Muscle of arm (tissue), 1 donor: ENCODE measurements at regions not wholly inside any gene's neighbourhood (a gene's known extent, or its start where the extent isn't known, plus 50 kb on each side); places are given as distances from the start of the nearest gene placed in this dataset.

Experiments used
- DNase-seq: peaks from one replicate; pipeline ENCODE4 v3.0.0-alpha.2; 2013

DNA sequence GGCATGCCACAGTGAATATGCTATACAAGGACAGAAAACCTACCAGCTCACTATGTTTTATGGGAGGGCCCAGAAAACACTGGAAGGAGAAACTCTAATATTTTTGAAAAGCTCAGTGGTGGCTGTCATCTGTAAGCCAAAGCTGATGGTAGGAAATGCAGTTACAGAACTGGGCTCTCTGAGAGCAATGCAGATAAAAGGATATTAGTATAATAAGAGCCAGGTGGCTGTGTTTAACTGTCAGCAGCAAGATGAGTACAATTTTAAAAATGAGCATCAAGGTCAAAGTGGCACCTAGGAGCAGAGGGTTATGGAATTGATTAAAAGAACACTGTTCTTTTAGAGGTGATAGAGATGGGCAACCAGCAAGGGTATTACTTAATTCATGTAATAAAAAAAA is 345.0 kb downstream of the NDFIP2 start:
- DNase-seq: no peak

DNA sequence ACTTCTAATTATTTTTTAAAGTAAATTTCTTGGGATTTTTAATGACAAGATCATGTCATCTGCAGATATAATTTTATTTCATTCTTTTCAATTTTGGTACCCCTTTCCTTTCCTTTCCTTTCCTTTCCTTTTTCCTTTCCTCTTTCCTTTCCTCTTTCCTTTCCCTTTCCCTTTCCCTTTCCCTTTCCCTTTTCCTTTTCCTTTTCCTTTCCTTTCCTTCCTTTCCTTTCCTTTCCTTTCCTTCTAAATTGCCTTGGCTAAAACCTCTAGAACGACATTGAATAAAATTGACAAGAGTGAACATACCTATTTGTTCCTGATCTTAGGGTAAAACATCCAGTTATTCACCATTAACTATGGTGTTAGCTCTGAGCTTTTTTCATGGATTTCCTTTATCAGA is 334.1 kb downstream of the NDFIP2 start:
- no peak for DNase-seq

GRCh38 chr13:79812070-79812850 is 331.3 kb downstream of the NDFIP2 start:
- no peak for DNase-seq

GRCh38 chr13:79811170-79811569 is 330.2 kb downstream of the NDFIP2 start:
- DNase-seq: no peak

- no peak for DNase-seq
Observed at GRCh38 chr13:79810669-79811068, 329.7 kb downstream of the NDFIP2 start.

DNA sequence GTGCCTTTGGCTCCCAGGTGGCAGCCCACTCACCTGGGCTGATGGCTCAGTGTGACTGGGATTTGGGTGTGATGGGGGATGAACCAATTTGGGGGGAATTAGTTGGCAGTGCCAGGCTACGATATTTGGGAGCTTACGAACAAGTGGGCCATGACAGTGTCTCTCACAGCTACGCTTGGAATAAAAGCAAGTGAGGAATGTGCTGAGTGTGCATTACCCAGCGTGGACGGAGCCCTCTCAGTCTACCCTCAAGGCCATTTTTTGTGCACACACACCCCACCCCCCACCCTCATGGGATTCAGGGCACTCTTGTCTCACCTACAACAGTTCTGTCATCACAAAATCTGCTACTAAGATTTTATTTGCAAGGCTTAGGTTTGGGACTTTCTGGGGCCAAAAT is 329.1 kb downstream of the NDFIP2 start:
- no peak for DNase-seq

DNA sequence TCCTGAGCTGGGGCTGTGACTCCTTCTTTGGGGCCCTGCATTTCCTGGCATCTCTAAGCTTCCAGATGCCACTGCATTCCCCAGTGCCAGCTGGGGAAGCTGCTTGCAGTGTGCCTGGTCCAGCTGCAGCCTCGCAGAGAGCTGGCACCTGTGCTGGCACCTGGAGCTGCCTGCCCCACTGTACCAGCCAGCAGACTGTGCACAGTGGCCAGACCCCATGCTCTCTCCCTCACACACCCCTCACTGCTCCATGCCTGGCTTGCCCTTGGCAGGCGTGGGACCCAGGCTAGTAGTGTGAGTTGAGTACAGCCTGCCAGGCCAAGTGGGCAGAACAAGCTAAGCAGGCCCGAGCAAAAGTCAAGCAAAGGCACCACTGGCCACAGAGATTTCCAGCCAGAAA is 327.5 kb downstream of the NDFIP2 start:
- DNase-seq: no peak

GRCh38 chr13:79807554-79807953 is 326.6 kb downstream of the NDFIP2 start:
- DNase-seq: no peak

- no peak for DNase-seq
Observed at GRCh38 chr13:79806821-79807220, 325.9 kb downstream of the NDFIP2 start.

GRCh38 chr13:79805317-79805716 is 324.4 kb downstream of the NDFIP2 start:
- DNase-seq: no peak

DNA sequence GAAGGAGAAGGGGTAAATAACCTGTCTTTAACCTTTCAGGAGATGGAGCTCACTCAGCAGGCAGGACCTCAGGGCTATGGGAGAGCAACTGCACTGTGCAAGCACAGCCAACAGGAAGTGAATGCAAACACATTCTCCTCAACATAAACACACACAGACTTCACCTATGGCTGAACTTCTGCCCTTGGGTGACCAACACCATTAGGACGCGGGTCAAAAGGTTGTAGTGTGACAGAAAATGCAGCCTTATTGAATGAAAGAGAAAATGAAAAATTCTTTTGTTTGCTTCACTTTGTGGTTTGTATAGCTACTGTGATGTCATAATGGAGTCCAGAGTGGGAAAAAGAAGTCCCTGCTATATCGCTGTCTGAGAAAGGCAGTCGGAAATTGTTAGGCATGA is 323.0 kb downstream of the NDFIP2 start:
- no peak for DNase-seq

GRCh38 chr13:79803296-79803695 is 322.3 kb downstream of the NDFIP2 start:
- no peak for DNase-seq

DNA sequence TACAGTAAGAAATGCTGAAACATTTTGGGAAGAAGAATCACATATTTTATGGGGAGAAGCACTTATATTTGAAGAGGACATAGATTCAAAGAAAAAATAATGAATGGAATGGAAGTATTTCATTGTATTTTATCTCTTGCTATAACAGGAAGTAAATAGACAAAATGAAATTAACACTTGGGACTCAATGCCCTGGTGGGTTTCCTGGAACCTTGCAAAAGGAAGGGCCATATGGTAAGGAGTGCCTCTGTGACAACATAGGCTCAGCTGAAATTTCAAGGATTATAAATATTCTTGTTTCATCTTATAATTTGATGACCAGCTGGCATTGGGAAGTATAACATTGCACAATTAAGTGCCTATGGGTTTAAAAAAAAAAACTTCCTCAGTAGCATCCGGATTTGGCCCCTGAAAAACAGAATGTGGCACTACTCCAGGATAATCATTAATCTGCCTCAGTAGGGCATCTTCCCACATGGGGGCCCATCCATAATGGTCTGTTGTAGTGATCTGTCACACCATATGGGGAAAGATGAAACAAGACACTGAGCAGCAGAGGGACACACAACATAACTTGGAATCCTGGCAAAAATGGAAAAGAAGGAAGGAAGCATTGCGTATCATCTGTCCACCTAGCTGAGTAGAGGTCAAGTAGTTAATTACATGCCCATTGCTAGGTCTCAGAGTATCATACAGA is 321.6 kb downstream of the NDFIP2 start:
- DNase-seq: no peak

GRCh38 chr13:79799059-79799867 is 318.3 kb downstream of the NDFIP2 start:
- peak; percentile 32 for DNase-seq

GRCh38 chr13:79796136-79796535 is 315.2 kb downstream of the NDFIP2 start:
- no peak for DNase-seq

DNA sequence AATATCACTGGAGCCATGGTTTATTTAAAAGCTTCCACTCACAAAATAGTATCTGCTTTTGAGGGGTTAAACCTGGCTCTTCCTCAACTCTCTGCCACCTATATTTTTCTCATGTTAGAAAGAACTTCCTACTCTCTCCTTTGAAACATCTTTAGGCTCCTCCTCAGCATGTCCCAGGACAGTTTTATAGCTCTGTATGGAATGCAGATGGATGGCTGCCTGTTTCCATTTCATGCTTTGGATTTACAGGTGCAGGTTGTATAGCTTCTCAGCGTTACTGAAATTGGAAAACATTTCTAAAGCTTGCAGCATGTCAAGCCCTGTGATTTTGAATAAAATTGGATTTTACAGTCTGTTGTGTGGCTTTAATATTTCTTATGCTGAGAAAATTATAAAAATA is 314.0 kb downstream of the NDFIP2 start:
- DNase-seq: no peak

DNA sequence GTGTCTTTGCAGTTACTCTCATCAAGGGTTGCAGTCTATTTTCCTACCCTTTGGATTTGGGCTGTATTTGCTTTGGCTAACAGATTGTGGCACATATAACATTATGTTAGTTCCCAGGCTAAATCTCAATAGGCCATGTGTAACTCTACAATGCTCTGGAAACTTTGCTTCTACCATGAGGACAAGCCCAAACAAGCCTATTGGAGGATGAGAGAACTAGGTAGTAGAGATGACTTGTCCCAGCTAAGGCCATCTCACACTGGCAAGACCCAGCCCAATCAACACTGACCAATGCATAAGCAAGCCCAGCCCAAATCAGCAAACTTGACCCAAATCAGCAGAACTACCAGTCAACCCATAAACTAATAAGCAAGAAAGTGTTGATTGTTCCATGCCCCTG is 311.8 kb downstream of the NDFIP2 start:
- no peak for DNase-seq

GRCh38 chr13:79791471-79792042 is 310.6 kb downstream of the NDFIP2 start:
- DNase-seq: no peak

DNA sequence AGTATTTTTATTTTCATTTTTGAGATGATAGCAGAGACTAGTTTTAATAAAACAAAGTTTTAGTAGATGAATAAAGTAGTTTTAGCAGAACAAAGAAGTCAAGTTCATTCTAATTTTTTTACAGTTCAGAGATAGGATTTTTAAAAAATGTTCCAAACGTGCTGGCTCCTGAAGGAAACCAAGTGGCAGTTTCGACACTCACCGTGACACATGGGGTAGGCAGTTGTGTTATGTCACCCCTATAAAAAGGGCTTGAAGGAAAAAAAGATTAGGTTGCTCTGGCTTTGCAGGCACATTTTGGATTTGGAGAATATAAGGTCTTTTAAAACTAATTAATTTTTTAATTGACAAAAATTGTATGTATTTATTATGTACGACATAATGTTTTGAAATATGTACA is 305.2 kb downstream of the NDFIP2 start:
- DNase-seq: no peak

GRCh38 chr13:79782541-79783205 is 301.7 kb downstream of the NDFIP2 start:
- DNase-seq: peak; percentile 41

DNA sequence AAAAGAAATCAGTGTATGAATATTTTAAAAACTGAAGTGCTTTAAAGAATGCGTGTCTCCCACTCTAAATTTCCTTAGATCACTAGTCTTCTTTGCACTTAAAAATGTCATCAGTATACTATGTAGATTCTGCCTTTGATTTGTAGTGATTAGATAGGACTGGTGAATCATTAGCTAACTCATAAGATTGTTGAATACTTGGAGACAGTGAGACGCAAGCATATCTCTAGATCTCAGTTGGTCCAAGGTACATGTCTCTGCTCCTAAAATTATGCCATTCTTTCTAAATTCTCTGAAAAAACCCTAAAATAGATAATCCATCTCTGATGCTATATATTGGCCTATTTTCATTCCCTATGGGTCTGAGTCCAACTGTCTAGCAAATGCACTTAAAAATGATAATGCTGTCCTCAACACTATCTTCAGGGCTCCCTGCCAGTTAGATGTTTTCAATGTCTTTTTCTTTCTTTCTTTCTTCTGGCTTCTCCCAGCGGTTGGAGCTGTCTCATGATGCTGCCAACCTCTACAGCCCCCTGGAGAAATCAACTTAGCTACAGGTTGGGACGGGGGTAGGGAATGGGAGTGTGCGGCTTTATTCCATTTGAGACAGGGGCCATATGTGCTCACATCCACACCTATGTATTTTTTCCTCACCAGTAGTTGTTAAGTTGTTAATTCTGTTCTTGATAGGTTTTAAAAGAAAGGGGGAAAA is 301.0 kb downstream of the NDFIP2 start:
- no peak for DNase-seq
